BLaER1 treated with 17β-estradiol and CSF1 and Interleukin-3, amounts not matched to agents 10 nM and 100 nM (cell line): ENCODE measurements at regions not wholly inside any gene's neighbourhood (a gene's known extent, or its start where the extent isn't known, plus 50 kb on each side); places are given as distances from the start of the nearest gene placed in this dataset.

Experiments used
- H3K27ac ChIP-seq, 11 experiments: shearing (Covaris generic); formaldehyde crosslinking; 2 replicates each; pipeline ENCODE4 v1.8.1; 2022
- H3K27me3 ChIP-seq, 11 experiments: shearing (Covaris generic); formaldehyde crosslinking; 2 replicates each; pipeline ENCODE4 v1.8.1; 2022
- H3K36me3 ChIP-seq, 11 experiments: shearing (Covaris generic); formaldehyde crosslinking; 2 replicates each; pipeline ENCODE4 v1.8.1; 2022
- H3K4me1 ChIP-seq, 10 experiments: shearing (Covaris generic); formaldehyde crosslinking; 2 replicates each; pipeline ENCODE4 v1.8.1; 2022
- H3K4me2 ChIP-seq, 11 experiments: shearing (Covaris generic); formaldehyde crosslinking; 2 replicates each; pipeline ENCODE4 v1.8.1; 2022
- H3K4me3 ChIP-seq, 10 experiments: shearing (Covaris generic); formaldehyde crosslinking; 2 replicates each; pipeline ENCODE4 v1.8.1; 2022
- H3K9ac ChIP-seq, 11 experiments: shearing (Covaris generic); formaldehyde crosslinking; 2 replicates each; pipeline ENCODE4 v1.8.1; 2022
- H3K9me3 ChIP-seq, 11 experiments: shearing (Covaris generic); formaldehyde crosslinking; replicated peaks in 1 of 11; 2 replicates each; pipeline ENCODE4 v1.8.1; 2022
- H4K20me1 ChIP-seq, 11 experiments: shearing (Covaris generic); formaldehyde crosslinking; 2 replicates each; pipeline ENCODE4 v1.8.1; 2022
- Cebpa-rat ChIP-seq, 11 experiments: shearing (Covaris generic); IDR thresholded peaks; 2 replicates each; pipeline ENCODE4 v1.8.1; 2022

GRCh38 chr1:199671684-199672083 is 355.8 kb upstream of the NR5A2 start:
- Histone ChIP-seq H3K9me3 (no peaks in the 10 kb centered on the region), H3K4me3 (no peak overlapping the region), H3K4me2 (no peak overlapping the region), H4K20me1 (no peaks in the 10 kb centered on the region), H3K9ac (no peak overlapping the region), H3K27me3 (no peaks in the 10 kb centered on the region), H3K27ac (no peak overlapping the region), H3K4me1 (peaks cover 0 to 7% (median 0%) of the 10 kb centered on the region in 10 experiments; a peak in 5 of 20 replicates), H3K36me3 (no peaks in the 10 kb centered on the region)
- no peak for TF ChIP-seq Cebpa-rat (IDR thresholded peaks at IDR 0.05)

GRCh38 chr1:199675937-199676336 is 351.6 kb upstream of the NR5A2 start:
- H3K4me1 ChIP-seq: no peaks in the 10 kb centered on the region
- H3K27me3 ChIP-seq: no peaks in the 10 kb centered on the region
- H3K9me3 ChIP-seq: 0 out of 22 replicates have a peak, but pooled peaks cover 0 to 5% (median 0%) of the 10 kb centered on the region in 11 experiments
- no peaks in the 10 kb centered on the region for H4K20me1 ChIP-seq
- no peak overlapping the region for H3K4me2 ChIP-seq
- TF ChIP-seq Cebpa-rat (IDR thresholded peaks at IDR 0.05): no peak
- H3K4me3 ChIP-seq: no peak overlapping the region
- H3K9ac ChIP-seq: no peak overlapping the region
- H3K36me3 ChIP-seq: no peaks in the 10 kb centered on the region
- no peak overlapping the region for H3K27ac ChIP-seq

- Histone ChIP-seq H3K36me3 (no peaks in the 10 kb centered on the region), H3K9me3 (0 out of 22 replicates have a peak, but pooled peaks cover 0 to 5% (median 0%) of the 10 kb centered on the region in 11 experiments), H4K20me1 (no peaks in the 10 kb centered on the region), H3K4me2 (no peak overlapping the region), H3K4me3 (no peak overlapping the region), H3K27ac (no peak overlapping the region), H3K4me1 (peaks cover 0 to 10% (median 0%) of the 10 kb centered on the region in 10 experiments; a peak in 5 of 20 replicates), H3K9ac (no peak overlapping the region), H3K27me3 (no peaks in the 10 kb centered on the region)
- TF ChIP-seq Cebpa-rat (IDR thresholded peaks at IDR 0.05): no peak
Observed at GRCh38 chr1:199678771-199679170, 348.7 kb upstream of the NR5A2 start.

GRCh38 chr1:199682081-199682480 is 345.4 kb upstream of the NR5A2 start:
- H3K36me3 ChIP-seq: no peaks in the 10 kb centered on the region
- H4K20me1 ChIP-seq: no peaks in the 10 kb centered on the region
- no peak overlapping the region for H3K4me3 ChIP-seq
- 0 out of 22 replicates have a peak overlapping the region, but pooled peaks of 1 of the 11 experiments have one; percentile 21 for H3K4me2 ChIP-seq
- H3K4me1 ChIP-seq: peaks cover 0 to 10% (median 2%) of the 10 kb centered on the region in 10 experiments; a peak in 8 of 20 replicates
- H3K27me3 ChIP-seq: no peaks in the 10 kb centered on the region
- H3K9me3 ChIP-seq: 0 out of 22 replicates have a peak, but pooled peaks cover 0 to 5% (median 0%) of the 10 kb centered on the region in 11 experiments
- no peak overlapping the region for H3K27ac ChIP-seq
- no peak overlapping the region for H3K9ac ChIP-seq
- TF ChIP-seq Cebpa-rat (IDR thresholded peaks at IDR 0.05): no peak

GRCh38 chr1:199684686-199685273 is 342.7 kb upstream of the NR5A2 start:
- Histone ChIP-seq H3K36me3 (no peaks in the 10 kb centered on the region), H3K27me3 (no peaks in the 10 kb centered on the region), H3K27ac (no peak overlapping the region), H3K4me2 (0 out of 22 replicates have a peak overlapping the region, but pooled peaks of 1 of the 11 experiments have one; percentile 1), H3K4me1 (peaks cover 0 to 21% (median 5%) of the 10 kb centered on the region in 10 experiments; a peak in 13 of 20 replicates), H3K9ac (no peak overlapping the region), H3K4me3 (no peak overlapping the region), H4K20me1 (no peaks in the 10 kb centered on the region), H3K9me3 (no peaks in the 10 kb centered on the region)
- TF ChIP-seq Cebpa-rat (IDR thresholded peaks at IDR 0.05): no peak

- H3K4me1 ChIP-seq: peaks cover 0 to 27% (median 6%) of the 10 kb centered on the region in 10 experiments; a peak in 13 of 20 replicates
- TF ChIP-seq Cebpa-rat (IDR thresholded peaks at IDR 0.05): no peak
Observed at GRCh38 chr1:199685369-199685768, 342.1 kb upstream of the NR5A2 start.

GRCh38 chr1:199687321-199687720 is 340.2 kb upstream of the NR5A2 start:
- Histone ChIP-seq H3K9me3 (no peaks in the 10 kb centered on the region), H3K36me3 (no peaks in the 10 kb centered on the region), H4K20me1 (no peaks in the 10 kb centered on the region), H3K27ac (no peak overlapping the region), H3K4me1 (peaks cover 0 to 47% (median 12%) of the 10 kb centered on the region in 10 experiments; a peak in 12 of 20 replicates), H3K27me3 (no peaks in the 10 kb centered on the region), H3K4me2 (peak overlapping the region in 2 of 11 experiments; percentile 8 to 41; a peak in 1 of 22 replicates), H3K4me3 (no peak overlapping the region), H3K9ac (no peak overlapping the region)
- no peak for TF ChIP-seq Cebpa-rat (IDR thresholded peaks at IDR 0.05)

More at GRCh38 chr1:199685369-199685768, 342.1 kb upstream of the NR5A2 start:
- no peaks in the 10 kb centered on the region for H3K36me3 ChIP-seq
- no peak overlapping the region for H3K4me3 ChIP-seq
- H3K27ac ChIP-seq: no peak overlapping the region
- H3K27me3 ChIP-seq: no peaks in the 10 kb centered on the region
- H4K20me1 ChIP-seq: no peaks in the 10 kb centered on the region
- H3K4me2 ChIP-seq: 0 out of 22 replicates have a peak overlapping the region, but pooled peaks of 1 of the 11 experiments have one; percentile 1
- H3K9me3 ChIP-seq: no peaks in the 10 kb centered on the region
- H3K9ac ChIP-seq: no peak overlapping the region

GRCh38 chr1:199688133-199688676 is 339.3 kb upstream of the NR5A2 start:
- Histone ChIP-seq H3K27me3 (no peaks in the 10 kb centered on the region), H3K4me1 (peaks cover 0 to 51% (median 12%) of the 10 kb centered on the region in 10 experiments; a peak in 10 of 20 replicates), H3K36me3 (no peaks in the 10 kb centered on the region), H3K9me3 (no peaks in the 10 kb centered on the region), H3K27ac (no peak overlapping the region), H3K4me2 (no peak overlapping the region), H3K4me3 (no peak overlapping the region), H3K9ac (no peak overlapping the region), H4K20me1 (no peaks in the 10 kb centered on the region)
- TF ChIP-seq Cebpa-rat (IDR thresholded peaks at IDR 0.05): no peak

GRCh38 chr1:199688774-199689173 is 338.7 kb upstream of the NR5A2 start:
- Histone ChIP-seq H3K9me3 (no peaks in the 10 kb centered on the region), H3K36me3 (no peaks in the 10 kb centered on the region), H3K27me3 (no peaks in the 10 kb centered on the region), H3K4me1 (peaks cover 0 to 51% (median 12%) of the 10 kb centered on the region in 10 experiments; a peak in 10 of 20 replicates), H3K4me2 (peak overlapping the region in 2 of 11 experiments; percentile 70 to 84; a peak in 4 of 22 replicates), H3K4me3 (no peak overlapping the region), H4K20me1 (no peaks in the 10 kb centered on the region), H3K9ac (no peak overlapping the region), H3K27ac (no peak overlapping the region)
- no peak for TF ChIP-seq Cebpa-rat (IDR thresholded peaks at IDR 0.05)
